ENCODE measurements at regions not wholly inside any gene's neighbourhood (a gene's known extent, or its start where the extent isn't known, plus 50 kb on each side); places are given as distances from the start of the nearest gene placed in this dataset.
A peak's percentile ranks its signal among the peaks of the same experiment; 100 is the strongest.

- Histone ChIP-seq H3K9me1 (ENCODE audit: insufficient read depth, low read length) (no peaks in the 10 kb centered on the region), H2BK5ac (ENCODE audit: low read depth, low read length, poor library complexity, severe bottlenecking) (no peak overlapping the region), H4K5ac (ENCODE audit: low read depth, low read length) (no peak overlapping the region), H3K27ac (ENCODE audit: insufficient read depth, low read length) (no peak overlapping the region), H2BK120ac (ENCODE audit: low read depth, low read length) (no peak overlapping the region), H3K4me2 (ENCODE audit: low read depth, low read length) (no peak overlapping the region), H4K91ac (ENCODE audit: insufficient read depth, low read depth, low read length) (no peak overlapping the region), H2AK9ac (replicated peaks; ENCODE audit: low read depth, low read length, poor library complexity) (no peak overlapping the region), H3K18ac (ENCODE audit: low read depth, low read length) (no peak overlapping the region), H4K8ac (ENCODE audit: low read depth in 2 of 2, low read length in 2 of 2) (no peak overlapping the region), H3K9me3 (ENCODE audit: control insufficient read depth, insufficient read depth, low read length) (no peaks in the 10 kb centered on the region), H3K79me1 (ENCODE audit: low read depth in 1 of 2, low read length in 2 of 2) (no peaks in the 10 kb centered on the region), H2AK5ac (ENCODE audit: low read depth, low read length) (no peak overlapping the region), H3K36me3 (ENCODE audit: control insufficient read depth, insufficient read depth, low read length) (no peaks in the 10 kb centered on the region), H3K23ac (ENCODE audit: low read depth, low read length) (no peak overlapping the region), H2AFZ (replicated peaks; ENCODE audit: low read length, poor library complexity) (no peak overlapping the region), H2BK15ac (ENCODE audit: low read depth, low read length) (no peak overlapping the region), H3K56ac (ENCODE audit: extremely low read depth, insufficient read depth, low read length) (no peak overlapping the region), H4K20me1 (ENCODE audit: insufficient read depth, low read length) (no peaks in the 10 kb centered on the region), H3K4ac (ENCODE audit: low read depth, low read length) (no peak overlapping the region), H3K4me3 (ENCODE audit: insufficient read depth, low read depth, low read length) (no peak overlapping the region), H2BK20ac (ENCODE audit: low read depth, low read length) (no peak overlapping the region), H3K14ac (replicated peaks; ENCODE audit: low read depth, low read length) (no peak overlapping the region), H3K27me3 (ENCODE audit: control insufficient read depth, insufficient read depth, low read length) (no peaks in the 10 kb centered on the region), H3K9ac (ENCODE audit: low read depth, low read length) (no peak overlapping the region), H3K4me1 (ENCODE audit: control insufficient read depth, insufficient read depth, low read length) (no peaks in the 10 kb centered on the region)
- ChIA-PET CTCF (interaction anchor here (1.3 kb wide), 1 partner anchor 14 kb away, joined by 3 read pairs; no protein-coding TSS in a partner anchor), POLR2A (ENCODE audit: unreplicated experiment) (no interaction called here)
- intact Hi-C loops (cut with micrococcal nuclease): no loop called here
- ATAC-seq (ENCODE audit: low read depth): no peak
- peak; percentile 14; the same call in 1 of the 2 replicates for TF ChIP-seq RAD21 (IDR thresholded peaks at IDR 0.05; ENCODE audit: low read length)
- TF ChIP-seq, protein P1, sequence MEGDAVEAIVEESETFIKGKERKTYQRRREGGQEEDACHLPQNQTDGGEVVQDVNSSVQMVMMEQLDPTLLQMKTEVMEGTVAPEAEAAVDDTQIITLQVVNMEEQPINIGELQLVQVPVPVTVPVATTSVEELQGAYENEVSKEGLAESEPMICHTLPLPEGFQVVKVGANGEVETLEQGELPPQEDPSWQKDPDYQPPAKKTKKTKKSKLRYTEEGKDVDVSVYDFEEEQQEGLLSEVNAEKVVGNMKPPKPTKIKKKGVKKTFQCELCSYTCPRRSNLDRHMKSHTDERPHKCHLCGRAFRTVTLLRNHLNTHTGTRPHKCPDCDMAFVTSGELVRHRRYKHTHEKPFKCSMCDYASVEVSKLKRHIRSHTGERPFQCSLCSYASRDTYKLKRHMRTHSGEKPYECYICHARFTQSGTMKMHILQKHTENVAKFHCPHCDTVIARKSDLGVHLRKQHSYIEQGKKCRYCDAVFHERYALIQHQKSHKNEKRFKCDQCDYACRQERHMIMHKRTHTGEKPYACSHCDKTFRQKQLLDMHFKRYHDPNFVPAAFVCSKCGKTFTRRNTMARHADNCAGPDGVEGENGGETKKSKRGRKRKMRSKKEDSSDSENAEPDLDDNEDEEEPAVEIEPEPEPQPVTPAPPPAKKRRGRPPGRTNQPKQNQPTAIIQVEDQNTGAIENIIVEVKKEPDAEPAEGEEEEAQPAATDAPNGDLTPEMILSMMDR (conservative IDR thresholded peaks at IDR 0.05; ENCODE audit: low read depth, low read length): peak; percentile 37
- no peak for TF ChIP-seq MAFK (IDR thresholded peaks at IDR 0.05; ENCODE audit: low read depth, low read length)
- TF ChIP-seq SMC3 (IDR thresholded peaks at IDR 0.05; ENCODE audit: low read depth, low read length): peak; percentile 32; the same call in 1 of the 2 replicates
- in situ Hi-C loops (cut with MboI; ENCODE audit: low sequenced_read_pairs): no loop called here
- dilution Hi-C loops (cut with HindIII; ENCODE audit: low sequenced_read_pairs, unreplicated experiment): no loop called here
- peak; percentile 0 for DNase-seq
- WGBS, 2 experiments (ENCODE audit: extremely low coverage in 2 of 2, insufficient read length in 1 of 2): no CpG with 5 or more reads among the region's 4 CpGs
- BruUV-seq (replicated peaks): no TSS peak
Measured at GRCh38 chr9:23322392-23322791, 503.6 kb downstream of the ELAVL2 start.

Measured in IMR-90 (cell line).